HG03025 (cell line): ENCODE measurements at regions not wholly inside any gene's neighbourhood (a gene's known extent, or its start where the extent isn't known, plus 50 kb on each side); places are given as distances from the start of the nearest gene placed in this dataset.
"Not testable (repeated sequence)": the region's sequence is repeated elsewhere in the genome, so short reads cannot be mapped to it uniquely, and the experiment has no call there.

Experiments
- ATAC-seq: cut with Tn5 transposase; IDR thresholded peaks from one replicate; pipeline ENCODE4 v1.9.1; 2021; ENCODE audit warnings: mild to moderate bottlenecking, moderate library complexity; ENCODE audit not compliant: unreplicated experiment, low FRiP score

DNA sequence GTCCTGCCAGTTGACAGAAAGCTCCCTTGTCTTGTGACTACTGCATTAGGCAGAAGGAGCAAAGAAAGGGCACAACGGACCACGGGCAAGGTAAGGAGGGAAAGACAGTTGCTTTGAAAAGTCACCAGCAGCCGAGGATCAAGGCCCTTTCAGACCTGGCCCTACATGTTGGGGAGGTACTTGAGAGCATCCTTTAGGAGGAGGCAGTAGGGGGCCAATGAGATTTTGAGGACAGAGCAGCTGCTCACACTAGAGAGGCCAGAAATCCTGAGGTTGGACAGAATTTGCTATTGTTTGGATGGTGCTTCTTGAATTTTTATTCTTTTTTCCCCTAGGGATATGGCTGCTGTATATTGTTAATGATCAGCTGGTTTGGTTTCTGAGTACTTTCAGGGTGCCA is 135.5 kb upstream of the PZP start:
- no peak for ATAC-seq

DNA sequence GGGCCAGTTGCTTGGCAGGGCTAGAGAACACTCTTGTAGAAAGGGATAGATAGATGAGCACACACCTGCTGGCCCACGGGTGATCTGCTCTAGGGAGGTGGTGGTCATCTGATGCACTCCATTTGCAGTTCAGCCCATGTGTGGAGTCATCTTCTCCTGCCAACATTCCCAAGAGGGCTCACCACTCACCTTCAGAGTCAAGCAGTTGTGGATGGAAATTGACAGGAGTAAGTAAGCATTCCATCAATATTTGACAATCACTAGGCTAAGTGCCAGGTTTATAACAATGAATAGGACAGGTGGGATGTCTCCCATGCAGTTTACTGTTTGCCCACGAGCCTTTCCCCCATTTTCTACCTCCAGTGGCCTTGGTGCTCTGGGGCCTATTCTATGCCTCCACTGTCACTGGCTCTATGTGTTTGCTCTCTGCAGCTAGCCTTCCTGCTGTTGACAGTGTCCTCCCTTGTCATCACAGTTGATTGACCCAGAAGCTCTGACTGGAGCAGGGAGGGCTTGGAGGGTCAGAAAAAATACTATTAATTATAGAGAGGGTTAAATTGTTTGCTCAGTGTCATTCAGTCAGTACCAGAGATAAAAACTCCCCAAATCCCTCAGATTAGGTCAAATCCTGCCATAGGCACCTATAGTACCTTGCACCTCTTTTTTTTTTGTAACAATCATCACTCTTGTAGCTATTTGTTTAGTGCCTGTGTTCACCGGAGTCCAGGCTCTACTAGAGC is 134.6 kb upstream of the PZP start:
- ATAC-seq = no peak

DNA sequence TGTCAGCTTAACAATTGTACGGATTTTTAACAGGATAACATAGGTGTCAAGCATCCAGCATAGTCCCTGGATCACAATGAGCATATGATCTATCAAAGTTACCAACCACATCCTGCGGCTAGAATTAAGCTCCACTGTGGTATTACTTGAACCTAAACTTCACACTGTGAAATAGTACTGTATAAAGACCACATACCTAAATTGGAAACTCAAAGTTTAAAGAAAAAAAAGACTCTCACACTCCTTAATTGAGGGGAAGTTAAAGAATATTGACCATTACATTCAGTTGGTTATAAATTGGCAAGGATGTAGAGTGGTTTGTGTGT is 133.0 kb upstream of the PZP start:
- no peak for ATAC-seq

DNA sequence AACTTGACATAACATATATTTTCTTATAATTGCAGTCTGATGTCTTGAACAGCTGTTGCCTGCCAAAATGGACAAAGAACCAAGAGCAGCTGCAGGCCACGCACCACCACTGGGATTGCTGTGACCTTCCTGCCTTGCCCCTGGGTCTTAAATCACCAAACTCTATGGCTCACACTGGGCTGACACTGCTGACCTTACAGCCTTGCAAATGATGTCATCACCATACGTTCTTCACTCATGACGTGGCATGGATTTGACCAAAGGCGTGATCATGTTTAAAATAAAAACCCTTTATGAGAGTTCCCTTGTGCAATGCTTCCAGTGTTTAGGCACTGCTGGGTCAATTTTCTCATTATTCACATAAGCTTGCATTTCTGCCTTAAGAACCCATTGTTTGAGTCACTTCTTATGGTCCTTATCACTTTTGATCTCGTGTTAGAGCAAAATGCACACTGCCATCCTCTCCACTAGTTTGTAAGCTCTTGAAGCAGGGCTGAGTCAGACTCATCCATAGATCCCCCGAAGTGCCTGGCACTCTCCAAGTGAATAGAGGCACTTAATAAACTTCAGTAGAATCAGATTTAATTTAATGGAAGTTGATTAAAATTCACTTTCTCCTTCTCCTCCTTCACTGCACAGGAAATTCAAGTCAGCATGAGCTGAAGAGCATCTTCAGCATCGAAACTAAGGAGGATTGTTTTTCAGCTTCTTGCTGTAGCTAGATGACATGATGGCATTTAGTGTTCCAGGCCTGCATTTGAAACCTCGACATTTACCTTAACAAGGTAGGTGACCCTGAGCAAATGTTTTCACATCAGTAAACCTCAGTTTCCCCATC is 132.4 kb upstream of the PZP start:
- no peak for ATAC-seq

DNA sequence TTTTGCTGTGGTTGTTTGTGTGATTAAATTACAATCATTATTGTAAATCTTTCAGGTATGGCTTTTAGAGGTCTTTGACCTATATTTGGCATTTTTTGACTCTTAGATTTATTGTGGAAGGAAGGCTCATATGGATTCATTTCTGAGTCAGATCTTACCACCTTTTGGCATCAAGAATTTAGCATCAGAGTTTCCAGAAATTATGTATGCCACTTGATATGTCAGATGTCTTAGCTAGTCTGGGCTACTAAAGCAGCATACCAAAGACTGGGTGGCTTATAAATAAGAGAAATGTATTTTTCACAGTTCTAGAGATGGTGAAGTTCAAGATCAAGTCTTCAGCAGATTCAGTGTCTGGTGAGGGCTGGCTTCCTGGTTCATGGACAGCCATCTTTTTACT is 129.5 kb upstream of the PZP start:
- ATAC-seq = no peak

DNA sequence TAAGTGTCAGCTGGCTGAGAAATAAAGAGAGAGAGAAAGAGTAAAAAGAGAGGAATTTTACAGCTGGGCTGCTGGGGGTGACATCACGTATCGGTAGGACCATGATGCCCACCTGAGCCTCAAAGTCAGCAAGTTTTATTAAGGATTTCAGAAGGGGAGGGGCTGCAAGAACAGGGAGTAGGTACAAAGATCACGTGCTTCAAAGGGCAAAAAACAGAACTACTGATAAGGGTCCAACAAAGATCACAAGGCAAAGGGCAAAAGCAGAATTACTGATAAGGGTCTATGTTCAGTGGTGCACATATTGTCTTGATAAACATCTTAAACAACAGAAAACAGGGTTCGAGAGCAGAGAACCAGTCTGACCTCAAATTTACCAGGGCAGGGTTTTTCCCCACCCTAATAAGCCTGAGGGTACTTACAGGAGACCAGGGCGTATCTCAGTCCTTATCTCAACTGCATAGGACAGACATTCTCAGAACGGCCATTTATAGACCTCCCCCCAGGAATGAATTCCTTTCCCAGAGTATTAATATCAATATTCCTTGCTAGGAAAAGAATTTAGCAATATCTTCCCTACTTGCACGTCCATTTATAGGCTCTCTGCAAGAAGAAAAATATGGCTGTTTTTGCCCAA is 128.3 kb upstream of the PZP start:
- not testable (repeated sequence) for ATAC-seq

DNA sequence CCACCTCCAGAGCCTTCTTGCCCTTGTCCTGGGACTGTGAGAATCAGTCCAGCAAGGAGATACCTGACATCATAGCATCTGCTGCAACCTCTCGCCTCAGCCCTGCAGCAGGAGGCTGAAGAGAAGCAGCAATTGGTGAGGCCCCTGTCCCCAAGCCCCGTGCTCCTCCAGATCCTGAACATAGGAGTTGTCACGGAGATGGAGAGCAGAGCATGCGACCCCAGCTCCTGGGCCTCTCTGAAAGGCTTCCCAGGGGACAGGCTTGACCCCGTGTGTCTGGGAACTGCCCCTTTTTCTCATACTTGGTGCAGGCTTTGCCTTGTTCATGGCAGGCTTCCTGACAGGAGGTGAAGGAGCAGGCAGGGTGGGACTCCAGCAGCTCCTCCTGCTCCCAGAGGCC is 127.7 kb upstream of the PZP start:
- no peak for ATAC-seq

DNA sequence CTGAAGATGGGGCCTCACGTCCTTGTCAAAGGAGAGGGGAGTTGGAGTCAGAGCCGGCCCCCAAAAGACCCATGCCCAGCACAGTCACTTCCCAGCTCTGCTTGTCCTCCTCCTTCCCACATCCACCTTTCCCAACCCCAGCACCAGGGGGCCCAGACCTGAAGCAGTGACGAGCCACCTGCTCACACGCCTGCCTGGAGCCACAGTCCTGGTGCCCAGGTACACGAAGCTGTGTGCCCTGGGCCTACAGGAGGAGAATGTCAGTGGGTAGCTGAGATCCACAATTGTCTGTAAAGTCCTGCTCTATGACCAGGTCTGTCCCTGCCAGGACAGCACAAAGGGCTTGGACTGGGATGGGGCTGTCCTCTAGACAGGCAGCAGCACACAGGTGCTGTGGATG is 126.8 kb upstream of the PZP start:
- no peak for ATAC-seq

DNA sequence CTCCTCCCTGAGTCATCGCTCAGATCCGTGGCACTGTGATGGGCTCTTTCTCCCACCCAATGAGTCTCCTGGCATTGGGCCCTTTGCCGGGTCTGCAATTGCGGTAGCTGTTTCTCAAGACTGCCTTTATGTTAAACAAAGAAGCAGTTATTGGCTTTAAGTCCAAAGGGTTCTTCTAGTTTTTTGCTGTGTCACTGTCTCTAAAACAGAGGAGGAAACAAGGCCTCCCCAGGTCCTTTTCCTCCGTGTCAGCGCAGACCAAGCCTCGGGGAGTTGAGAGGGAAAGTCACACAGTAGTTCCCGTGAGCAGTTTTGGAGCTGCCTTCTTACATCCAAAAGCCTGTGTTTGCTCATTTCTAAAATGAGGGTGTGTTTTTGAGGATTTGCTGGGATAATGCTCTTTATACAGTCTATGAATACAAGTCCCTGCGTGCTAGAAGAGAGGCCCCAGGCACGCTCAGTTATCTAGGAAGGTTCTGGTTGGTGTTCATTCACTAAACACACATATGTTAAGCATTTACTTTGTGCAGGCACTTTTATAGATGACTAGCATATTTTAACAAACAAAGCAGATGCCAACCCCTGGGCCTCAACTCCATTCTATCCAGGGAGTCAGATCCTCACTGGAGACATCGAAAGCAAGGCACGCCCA is 126.0 kb upstream of the PZP start:
- no peak for ATAC-seq

DNA sequence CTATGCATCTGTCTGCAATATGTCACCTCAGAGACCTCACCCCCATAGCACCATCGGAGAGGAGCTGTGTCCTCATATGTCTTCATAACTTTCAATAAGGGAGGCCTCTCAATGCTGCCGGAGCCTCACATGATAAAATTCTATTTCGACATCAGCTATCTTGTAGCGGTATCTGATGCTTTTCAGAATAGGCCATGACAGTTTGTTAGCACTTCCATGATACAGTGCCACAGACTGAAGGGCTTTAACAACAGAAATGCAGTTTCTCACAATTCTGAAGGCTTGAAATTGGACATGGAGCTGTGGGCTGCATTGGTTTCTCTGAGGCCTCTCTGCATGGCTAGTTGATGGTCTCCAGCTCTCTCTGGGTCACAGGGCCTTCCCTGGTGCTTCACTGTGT is 125.0 kb upstream of the PZP start:
- ATAC-seq = no peak

DNA sequence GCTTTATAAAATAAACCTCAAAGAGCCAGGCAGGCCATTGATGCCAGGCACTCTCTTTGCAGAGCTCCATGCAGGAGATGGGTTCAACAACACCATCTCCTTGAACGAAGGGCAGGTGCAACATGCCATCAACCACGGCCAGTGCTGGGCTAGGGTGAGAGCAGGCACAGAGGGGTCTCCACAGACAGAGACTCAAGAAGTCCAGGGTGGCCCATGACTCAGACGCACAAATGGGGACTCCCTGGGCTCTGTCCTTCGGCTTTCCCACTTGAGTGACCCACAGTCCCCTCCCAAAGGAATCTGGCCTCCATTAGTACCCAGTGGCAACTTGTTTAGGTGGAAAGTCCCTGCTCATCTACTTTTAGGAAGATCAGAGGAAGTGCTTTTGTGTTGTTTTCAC is 124.4 kb upstream of the PZP start:
- ATAC-seq = no peak

DNA sequence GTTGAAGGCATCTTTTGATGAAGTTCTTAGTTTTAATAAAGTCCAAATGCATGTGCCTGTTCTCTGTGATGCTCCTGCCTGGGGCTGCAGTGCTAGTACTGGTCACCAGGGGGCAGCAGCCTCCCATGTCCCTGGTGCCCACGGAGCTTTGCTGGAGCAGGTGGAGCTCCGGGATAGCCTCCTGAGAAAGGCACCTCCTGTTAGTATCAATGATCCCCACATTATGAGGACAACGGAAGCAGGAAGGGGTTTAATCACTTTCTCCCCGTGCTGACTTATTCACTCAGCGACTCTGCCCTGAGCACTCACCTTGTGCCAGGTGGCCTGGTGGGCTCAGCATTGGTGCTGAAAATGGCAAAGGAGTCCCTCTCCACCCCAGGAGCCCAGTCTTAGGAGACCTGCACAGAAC is 123.0 kb upstream of the PZP start:
- no peak for ATAC-seq

DNA sequence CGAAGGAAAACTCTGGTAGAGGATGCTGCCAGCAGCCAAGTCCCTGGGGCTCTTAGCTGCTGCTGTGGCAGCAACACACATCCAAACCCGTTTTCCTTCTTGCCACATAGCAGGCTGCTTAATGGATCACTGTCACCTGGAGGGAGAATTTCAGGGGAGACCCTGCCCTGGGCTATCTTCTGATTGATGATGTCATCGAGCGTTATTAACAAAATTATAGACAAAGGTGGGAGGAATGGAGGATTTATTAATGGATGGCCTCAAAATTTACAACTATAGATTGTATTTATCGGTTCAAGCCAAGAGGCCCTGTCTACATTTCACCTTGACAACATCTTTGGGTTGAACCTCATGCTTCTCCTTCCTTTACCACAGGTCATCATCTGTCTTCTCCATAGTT is 120.8 kb upstream of the PZP start:
- ATAC-seq = no peak

DNA sequence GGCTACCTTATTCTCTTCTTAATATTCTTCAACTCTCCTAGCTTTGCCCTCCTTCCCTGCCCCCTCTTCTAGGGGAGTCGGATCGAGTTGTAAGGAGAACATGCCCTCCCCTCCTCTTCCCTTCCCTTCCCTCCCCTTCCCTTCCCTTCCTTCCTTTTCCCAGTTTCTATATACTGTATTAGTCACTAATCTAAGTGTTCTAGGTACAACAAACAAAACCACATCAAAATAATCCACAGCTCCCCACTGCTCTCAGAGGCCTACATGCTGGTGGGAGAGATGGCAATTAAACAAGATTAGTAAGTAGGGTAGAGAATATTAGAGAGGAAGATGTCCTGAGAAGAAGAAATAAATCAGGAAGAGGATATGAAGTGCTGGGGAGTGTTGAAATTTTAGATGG is 119.9 kb upstream of the PZP start:
- no peak for ATAC-seq

DNA sequence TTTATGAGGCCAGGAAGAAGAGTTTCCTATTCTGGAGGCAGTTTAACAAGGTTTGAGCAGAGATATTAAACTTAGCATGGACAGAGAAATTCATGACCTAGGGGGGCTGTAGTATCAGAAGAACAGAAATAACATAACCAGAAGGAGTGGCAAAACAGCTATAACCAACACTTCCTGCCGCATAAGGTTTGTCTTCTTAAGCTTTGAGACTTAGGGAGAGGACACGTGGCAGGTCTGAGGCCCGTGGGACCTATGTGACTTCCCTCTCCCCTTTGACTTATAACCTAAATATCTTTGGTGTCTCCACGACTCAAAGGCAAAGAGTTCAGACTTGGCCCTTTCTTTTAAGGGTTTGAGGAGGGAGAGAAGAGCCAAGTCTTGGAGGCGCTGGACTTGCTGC is 119.1 kb upstream of the PZP start:
- no peak for ATAC-seq

DNA sequence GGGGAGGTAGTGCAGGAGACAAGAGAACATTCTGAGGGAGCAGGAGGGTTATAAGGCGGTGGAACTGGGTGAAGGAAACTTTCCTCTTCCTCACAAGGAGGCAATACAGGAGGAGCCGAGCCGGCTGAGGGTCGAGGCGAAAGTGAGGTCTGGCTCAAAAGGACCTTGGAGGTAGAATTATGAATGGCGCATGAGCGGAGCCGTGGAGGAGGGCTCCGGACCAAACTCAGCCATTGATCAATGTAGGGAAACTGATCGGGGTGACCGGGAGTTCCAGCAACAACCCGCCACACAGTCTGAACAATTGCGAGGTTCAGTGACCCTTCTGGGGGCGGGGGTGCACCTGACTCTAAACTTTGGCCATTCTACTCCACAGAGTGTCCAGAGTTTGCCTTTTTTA is 118.7 kb upstream of the PZP start:
- ATAC-seq = not testable (repeated sequence)

DNA sequence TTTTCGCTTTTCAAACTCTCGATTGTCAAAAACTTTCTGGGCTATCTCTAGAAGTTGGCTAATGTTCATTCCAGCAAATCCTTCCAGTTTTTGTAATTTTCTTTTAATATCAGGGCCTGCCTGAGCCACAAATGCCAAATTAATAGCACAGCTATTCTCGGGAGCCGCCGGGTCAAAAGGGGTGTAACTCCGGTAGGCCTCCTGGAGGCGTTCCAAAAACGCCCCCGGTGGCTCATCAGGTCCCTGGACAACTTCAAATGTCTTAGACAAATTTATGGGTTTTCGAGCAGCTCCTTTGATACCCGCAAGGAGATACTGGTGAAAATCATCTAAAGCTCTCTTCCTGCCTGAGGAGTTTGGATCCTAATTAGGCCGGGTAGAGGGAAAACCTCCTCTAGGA is 117.9 kb upstream of the PZP start:
- no peak for ATAC-seq

DNA sequence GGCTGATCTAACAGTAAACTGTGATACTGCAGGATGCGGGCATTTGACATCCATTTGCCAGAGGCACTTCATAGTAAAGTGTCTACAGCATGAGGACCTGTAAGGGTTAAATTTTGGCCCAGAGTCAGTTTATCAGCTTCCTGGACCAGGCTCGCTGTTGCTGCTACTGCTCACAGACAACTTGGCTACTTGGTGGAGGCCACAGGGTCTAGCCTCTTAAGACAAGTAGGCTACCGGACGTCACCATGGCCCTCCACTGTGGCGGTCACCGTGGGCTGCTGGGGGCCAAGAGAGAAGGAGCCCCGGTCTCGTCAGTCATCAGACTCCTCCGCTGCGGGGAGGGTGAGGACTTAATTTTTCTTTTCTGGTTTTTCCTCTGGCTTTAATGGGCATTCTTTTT is 117.3 kb upstream of the PZP start:
- no peak for ATAC-seq

DNA sequence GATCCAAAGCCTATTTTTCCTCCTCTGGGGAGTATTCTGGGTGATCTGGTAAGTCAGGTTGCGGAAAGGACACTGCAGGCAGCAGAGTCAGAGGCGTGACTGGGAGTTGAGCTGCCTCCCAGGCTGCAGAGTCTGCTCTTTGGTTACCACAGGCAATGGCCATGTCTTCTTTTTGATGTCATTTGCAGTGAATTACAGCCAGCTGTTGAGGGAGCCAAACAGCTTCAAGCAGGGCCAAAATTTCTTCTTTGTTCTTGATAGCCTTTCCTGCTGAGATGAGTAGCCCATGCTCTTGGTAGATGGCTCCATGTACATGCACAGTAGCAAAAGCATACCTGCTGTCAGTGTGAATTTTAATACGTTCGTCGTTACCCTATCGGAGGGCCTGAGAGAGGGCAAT is 116.6 kb upstream of the PZP start:
- no peak for ATAC-seq

DNA sequence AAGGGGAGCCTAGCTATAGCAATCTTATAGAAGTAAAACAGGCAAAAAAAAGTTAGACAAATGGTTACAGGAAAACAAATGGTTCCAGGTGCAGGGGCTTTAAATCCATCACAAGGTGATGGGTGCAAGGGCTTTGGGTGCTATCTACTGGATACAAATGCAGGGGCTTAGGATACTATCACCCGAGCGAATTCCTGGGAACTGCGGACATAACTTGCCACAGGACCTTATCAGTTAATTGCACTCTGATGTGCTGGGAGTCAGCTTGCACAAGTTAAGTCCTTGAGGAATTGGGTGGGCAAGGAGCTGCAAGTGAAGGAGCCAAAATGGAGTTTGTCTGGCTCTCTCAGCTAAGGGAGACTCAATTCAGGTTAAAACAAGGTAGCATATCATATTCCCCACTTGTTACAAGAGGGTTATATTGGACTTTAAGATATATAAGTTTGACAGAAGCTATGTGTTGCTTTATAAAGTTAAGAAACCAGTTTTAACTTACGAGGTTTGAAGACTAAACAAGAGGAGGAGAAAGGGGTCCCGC is 115.0 kb upstream of the PZP start:
- ATAC-seq = no peak

DNA sequence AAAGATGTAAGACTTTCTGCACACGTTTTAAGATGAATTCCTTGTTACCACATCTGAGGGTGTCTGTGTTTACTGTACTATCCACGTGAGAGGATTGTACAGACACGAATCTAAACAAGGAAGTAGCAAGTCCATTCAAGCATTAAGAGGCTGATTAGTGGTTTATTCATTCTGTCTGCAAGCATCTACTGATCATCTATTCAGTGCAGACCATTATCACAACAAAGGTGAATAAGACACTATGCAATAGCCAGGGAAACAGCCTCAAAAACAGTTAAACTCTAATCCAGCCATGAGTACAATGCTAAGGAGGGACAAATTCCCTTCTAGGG is 111.6 kb upstream of the PZP start:
- ATAC-seq = no peak
